ENCODE measurements at regions not wholly inside any gene's neighbourhood (a gene's known extent, or its start where the extent isn't known, plus 50 kb on each side); places are given as distances from the start of the nearest gene placed in this dataset.

GRCh38 chr4:36979533-36979932 lies 265.0 kb upstream of the NWD2 start:
- Histone ChIP-seq H3K9me3 (replicated peaks in 1 of 2; ENCODE audit: control insufficient read depth in 1 of 2, insufficient read depth in 1 of 2, low read length in 2 of 2) (no peaks in the 10 kb centered on the region), H3K79me2 (ENCODE audit: insufficient read depth, low read length) (no peaks in the 10 kb centered on the region), H3K9ac (ENCODE audit: insufficient read depth, low read length, poor library complexity, severe bottlenecking) (no peak overlapping the region), H3K36me3 (replicated peaks in 1 of 2; ENCODE audit: control insufficient read depth in 1 of 2, insufficient read depth in 2 of 2, low read length in 2 of 2) (no peaks in the 10 kb centered on the region), H4K20me1 (ENCODE audit: insufficient read depth, low read length) (no peaks in the 10 kb centered on the region), H3K4me2 (replicated peaks; ENCODE audit: extremely low read depth, low read length, poor library complexity, severe bottlenecking) (no peak overlapping the region), H3K4me3 (replicated peaks in 1 of 3; ENCODE audit: low read depth in 2 of 3, low read length in 3 of 3) (no peak overlapping the region), H3K27ac (ENCODE audit: low read depth in 1 of 2, low read length in 2 of 2) (no peak overlapping the region), H3K27me3 (ENCODE audit: control insufficient read depth in 2 of 2, insufficient read depth in 2 of 2, low read length in 2 of 2) (no peaks in the 10 kb centered on the region), H3K4me1 (ENCODE audit: control insufficient read depth in 1 of 2, insufficient read depth in 2 of 2, low read length in 2 of 2) (no peaks in the 10 kb centered on the region), H2AFZ (ENCODE audit: insufficient read depth, low read depth, low read length, poor library complexity, severe bottlenecking) (no peak overlapping the region)
- intact Hi-C loops (cut with micrococcal nuclease): no loop called here
- no CpG with 5 or more reads among the region's 1 CpG for WGBS (ENCODE audit: insufficient coverage)
- H3K36me3 Mint-ChIP-seq: no peaks in the 10 kb centered on the region
- TF ChIP-seq, protein P1, sequence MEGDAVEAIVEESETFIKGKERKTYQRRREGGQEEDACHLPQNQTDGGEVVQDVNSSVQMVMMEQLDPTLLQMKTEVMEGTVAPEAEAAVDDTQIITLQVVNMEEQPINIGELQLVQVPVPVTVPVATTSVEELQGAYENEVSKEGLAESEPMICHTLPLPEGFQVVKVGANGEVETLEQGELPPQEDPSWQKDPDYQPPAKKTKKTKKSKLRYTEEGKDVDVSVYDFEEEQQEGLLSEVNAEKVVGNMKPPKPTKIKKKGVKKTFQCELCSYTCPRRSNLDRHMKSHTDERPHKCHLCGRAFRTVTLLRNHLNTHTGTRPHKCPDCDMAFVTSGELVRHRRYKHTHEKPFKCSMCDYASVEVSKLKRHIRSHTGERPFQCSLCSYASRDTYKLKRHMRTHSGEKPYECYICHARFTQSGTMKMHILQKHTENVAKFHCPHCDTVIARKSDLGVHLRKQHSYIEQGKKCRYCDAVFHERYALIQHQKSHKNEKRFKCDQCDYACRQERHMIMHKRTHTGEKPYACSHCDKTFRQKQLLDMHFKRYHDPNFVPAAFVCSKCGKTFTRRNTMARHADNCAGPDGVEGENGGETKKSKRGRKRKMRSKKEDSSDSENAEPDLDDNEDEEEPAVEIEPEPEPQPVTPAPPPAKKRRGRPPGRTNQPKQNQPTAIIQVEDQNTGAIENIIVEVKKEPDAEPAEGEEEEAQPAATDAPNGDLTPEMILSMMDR (IDR thresholded peaks at IDR 0.05): no peak
- H3K27ac Mint-ChIP-seq: no peak overlapping the region
- no peak for DNase-seq
- peaks cover 0 to 2% (median 0%) of the 10 kb centered on the region in 3 donors for H3K27me3 Mint-ChIP-seq (ENCODE audit: low read depth in 3 of 3)
- H3K4me3 Mint-ChIP-seq: no peak overlapping the region
- peaks cover 0 to 7% (median 2%) of the 10 kb centered on the region in 7 donors for H3K9me3 Mint-ChIP-seq
- H3K4me1 Mint-ChIP-seq: no peaks in the 10 kb centered on the region

GRCh38 chr4:36990128-36990872 lies 254.2 kb upstream of the NWD2 start:
- Histone ChIP-seq H2AFZ (ENCODE audit: insufficient read depth, low read depth, low read length, poor library complexity, severe bottlenecking) (no peak overlapping the region), H3K27ac (ENCODE audit: low read depth in 1 of 2, low read length in 2 of 2) (no peak overlapping the region), H3K4me1 (ENCODE audit: control insufficient read depth in 1 of 2, insufficient read depth in 2 of 2, low read length in 2 of 2) (no peaks in the 10 kb centered on the region), H3K4me2 (replicated peaks; ENCODE audit: extremely low read depth, low read length, poor library complexity, severe bottlenecking) (no peak overlapping the region), H3K36me3 (replicated peaks in 1 of 2; ENCODE audit: control insufficient read depth in 1 of 2, insufficient read depth in 2 of 2, low read length in 2 of 2) (no peaks in the 10 kb centered on the region), H3K4me3 (replicated peaks in 1 of 3; ENCODE audit: low read depth in 2 of 3, low read length in 3 of 3) (no peak overlapping the region), H3K27me3 (ENCODE audit: control insufficient read depth in 2 of 2, insufficient read depth in 2 of 2, low read length in 2 of 2) (no peaks in the 10 kb centered on the region), H3K9me3 (replicated peaks in 1 of 2; ENCODE audit: control insufficient read depth in 1 of 2, insufficient read depth in 1 of 2, low read length in 2 of 2) (no peaks in the 10 kb centered on the region), H3K79me2 (ENCODE audit: insufficient read depth, low read length) (no peaks in the 10 kb centered on the region), H4K20me1 (ENCODE audit: insufficient read depth, low read length) (no peaks in the 10 kb centered on the region), H3K9ac (ENCODE audit: insufficient read depth, low read length, poor library complexity, severe bottlenecking) (no peak overlapping the region)
- intact Hi-C loops (cut with micrococcal nuclease): no loop called here
- Mint-ChIP-seq H3K27ac (no peak overlapping the region), H3K9me3 (peaks cover 0 to 4% (median 1%) of the 10 kb centered on the region in 7 donors), H3K4me1 (no peaks in the 10 kb centered on the region), H3K4me3 (no peak overlapping the region), H3K36me3 (no peaks in the 10 kb centered on the region), H3K27me3 (ENCODE audit: low read depth in 3 of 3) (no peaks in the 10 kb centered on the region)
- no peak for DNase-seq
- TF ChIP-seq, protein P1 (IDR thresholded peaks at IDR 0.05): no peak
- WGBS (ENCODE audit: insufficient coverage): 98% methylated on average over 3 of the region's 3 CpGs
